Activated CD4-positive, alpha-beta T cell treated with anti-CD3 and anti-CD28 coated beads, Interleukin-2, amount 10 ng/mL, durations not matched to agents 7 days and 5 days (primary cell): ENCODE measurements at regions not wholly inside any gene's neighbourhood (a gene's known extent, or its start where the extent isn't known, plus 50 kb on each side); places are given as distances from the start of the nearest gene placed in this dataset.
"Not testable (repeated sequence)": the region's sequence is repeated elsewhere in the genome, so short reads cannot be mapped to it uniquely, and the experiment has no call there.

Experiments
- CTCF ChIA-PET: fragments of 350-600 bp; sonication (Branson Sonifier 250); formaldehyde crosslinking; loops from one replicate; lab custom pipeline; 2021; ENCODE audit warnings: antibody characterized with exemption; lab: Charles Lee
- POLR2A ChIA-PET: fragments of 350-600 bp; sonication (Branson Sonifier 250); formaldehyde crosslinking; loops from one replicate; lab custom pipeline; 2021; ENCODE audit warnings: antibody characterized with exemption; lab: Charles Lee
- DNase-seq: peaks from one replicate; pipeline ENCODE4 v3.0.0-alpha.2; 2020
- H3K27ac Mint-ChIP-seq: one replicate; pipeline ENCODE4 v1.8.0; 2021; ENCODE audit warnings: mild to moderate bottlenecking, moderate library complexity, mixed read lengths
- H3K27me3 Mint-ChIP-seq: one replicate; pipeline ENCODE4 v1.8.0; 2021; ENCODE audit warnings: mixed read lengths
- H3K36me3 Mint-ChIP-seq: one replicate; pipeline ENCODE4 v1.8.0; 2021; ENCODE audit warnings: low read depth, mixed read lengths
- H3K4me1 Mint-ChIP-seq: one replicate; pipeline ENCODE4 v1.8.0; 2021; ENCODE audit warnings: mixed read lengths
- H3K4me3 Mint-ChIP-seq: one replicate; pipeline ENCODE4 v1.8.0; 2021; ENCODE audit warnings: mild to moderate bottlenecking, moderate library complexity, mixed read lengths
- H3K9me3 Mint-ChIP-seq: one replicate; pipeline ENCODE4 v1.8.0; 2021; ENCODE audit warnings: mixed read lengths

GRCh38 chr20:7760247-7761031, 179.8 kb downstream of the HAO1 start:
- H3K9me3 Mint-ChIP-seq, result no peaks in the 10 kb centered on the region
- H3K4me3 Mint-ChIP-seq, result no peak overlapping the region
- H3K36me3 Mint-ChIP-seq, result no peaks in the 10 kb centered on the region
- DNase-seq, result no peak
- no peak overlapping the region for H3K27ac Mint-ChIP-seq
- H3K4me1 Mint-ChIP-seq, result peaks cover 4% of the 10 kb centered on the region
- H3K27me3 Mint-ChIP-seq, result no peaks in the 10 kb centered on the region
- CTCF ChIA-PET, result no interaction called here
- POLR2A ChIA-PET, result no interaction called here

DNA sequence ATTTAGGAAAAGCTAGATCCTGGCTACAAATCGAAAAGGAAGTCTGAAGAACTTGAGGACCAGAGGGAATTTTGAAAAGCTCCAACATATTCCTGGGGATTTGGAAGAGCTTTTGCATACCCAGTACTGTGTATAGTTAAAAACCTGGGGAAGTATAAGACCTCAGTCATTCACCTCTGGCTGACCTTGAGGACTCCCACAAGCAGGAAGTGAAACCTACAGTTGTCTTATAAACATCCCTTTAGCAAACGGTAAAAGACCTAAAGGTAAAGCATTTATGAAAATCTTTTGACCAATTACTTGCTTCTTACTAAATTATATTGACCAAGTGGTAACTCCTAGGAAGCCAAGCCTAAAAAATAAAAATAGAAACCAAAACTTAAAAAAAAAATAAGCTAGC, 175.0 kb downstream of the HAO1 start:
- CTCF ChIA-PET, result no interaction called here
- no peak for DNase-seq
- Mint-ChIP-seq H3K9me3 (peaks cover 4% of the 10 kb centered on the region), H3K27ac (no peak overlapping the region), H3K4me3 (no peak overlapping the region), H3K4me1 (peaks cover 4% of the 10 kb centered on the region), H3K36me3 (no peaks in the 10 kb centered on the region), H3K27me3 (peaks cover 3% of the 10 kb centered on the region)
- POLR2A ChIA-PET, result interaction anchor here (0.7 kb wide), 1 partner anchor 32 kb away, joined by 3 read pairs; no protein-coding TSS in a partner anchor

- ChIA-PET CTCF (no interaction called here), POLR2A (no interaction called here)
- Mint-ChIP-seq H3K4me1 (peaks cover 2% of the 10 kb centered on the region), H3K27me3 (peaks cover 3% of the 10 kb centered on the region), H3K27ac (no peak overlapping the region), H3K4me3 (no peak overlapping the region), H3K9me3 (peaks cover 7% of the 10 kb centered on the region), H3K36me3 (no peaks in the 10 kb centered on the region)
- DNase-seq, result no peak
Observed at GRCh38 chr20:7770046-7770445, 170.2 kb downstream of the HAO1 start.

DNA sequence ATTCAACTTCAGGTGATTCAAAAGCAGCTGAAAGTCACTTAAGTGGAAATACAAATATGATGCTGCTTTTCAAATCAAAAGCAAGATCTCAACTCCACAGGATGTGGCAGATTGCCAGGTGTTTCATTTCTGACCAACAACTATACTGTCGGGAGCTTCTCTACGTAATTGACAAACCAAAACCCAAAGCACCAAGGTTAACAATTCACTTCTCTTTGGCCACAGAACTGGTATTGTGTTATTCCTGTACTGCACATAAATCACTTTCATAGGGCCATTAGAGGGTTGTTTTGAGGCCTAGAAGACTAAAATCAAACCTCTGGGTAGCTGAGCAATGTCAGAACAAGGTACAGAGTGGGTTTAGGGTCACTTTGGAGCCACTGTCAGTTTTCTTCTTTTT, 169.7 kb downstream of the HAO1 start:
- DNase-seq, result peak; percentile 12
- no peak overlapping the region for H3K27ac Mint-ChIP-seq
- H3K36me3 Mint-ChIP-seq, result no peaks in the 10 kb centered on the region
- POLR2A ChIA-PET, result no interaction called here
- peaks cover 7% of the 10 kb centered on the region for H3K9me3 Mint-ChIP-seq
- peaks cover 3% of the 10 kb centered on the region for H3K27me3 Mint-ChIP-seq
- no peak overlapping the region for H3K4me3 Mint-ChIP-seq
- no peaks in the 10 kb centered on the region for H3K4me1 Mint-ChIP-seq
- CTCF ChIA-PET, result no interaction called here

- Mint-ChIP-seq H3K9me3 (peaks cover 9% of the 10 kb centered on the region), H3K36me3 (no peaks in the 10 kb centered on the region), H3K4me1 (no peaks in the 10 kb centered on the region), H3K27me3 (no peaks in the 10 kb centered on the region), H3K27ac (no peak overlapping the region), H3K4me3 (no peak overlapping the region)
- CTCF ChIA-PET, result no interaction called here
- POLR2A ChIA-PET, result no interaction called here
- no peak for DNase-seq
Observed at GRCh38 chr20:7772371-7772770, 167.9 kb downstream of the HAO1 start.

DNA sequence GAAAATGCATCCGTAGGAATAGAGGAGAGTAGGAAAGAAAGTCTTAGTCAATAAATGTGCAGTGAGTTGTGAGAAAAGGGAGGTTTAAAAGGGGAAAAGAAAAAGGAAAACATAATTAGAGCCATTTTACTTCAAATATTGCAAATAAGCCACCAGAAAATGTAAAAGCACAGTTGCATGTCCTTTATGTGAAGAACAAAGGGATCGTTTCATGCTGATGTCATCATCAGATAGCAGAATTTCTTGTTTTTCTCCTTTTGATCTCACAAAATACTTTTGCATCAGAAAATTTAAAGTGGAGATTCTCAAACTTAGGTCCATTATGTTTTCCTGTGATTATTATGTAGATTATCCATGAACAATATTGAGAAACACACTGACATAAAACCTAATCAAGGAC, 166.7 kb downstream of the HAO1 start:
- DNase-seq, result no peak
- Mint-ChIP-seq H3K36me3 (no peaks in the 10 kb centered on the region), H3K4me1 (no peaks in the 10 kb centered on the region), H3K9me3 (peaks cover 9% of the 10 kb centered on the region), H3K27ac (no peak overlapping the region), H3K4me3 (no peak overlapping the region), H3K27me3 (no peaks in the 10 kb centered on the region)
- POLR2A ChIA-PET, result no interaction called here
- CTCF ChIA-PET, result no interaction called here

GRCh38 chr20:7775072-7775471, 165.2 kb downstream of the HAO1 start:
- H3K4me1 Mint-ChIP-seq, result no peaks in the 10 kb centered on the region
- H3K9me3 Mint-ChIP-seq, result peaks cover 9% of the 10 kb centered on the region
- ChIA-PET POLR2A (no interaction called here), CTCF (no interaction called here)
- H3K36me3 Mint-ChIP-seq, result no peaks in the 10 kb centered on the region
- H3K4me3 Mint-ChIP-seq, result no peak overlapping the region
- no peak for DNase-seq
- H3K27me3 Mint-ChIP-seq, result no peaks in the 10 kb centered on the region
- no peak overlapping the region for H3K27ac Mint-ChIP-seq

DNA sequence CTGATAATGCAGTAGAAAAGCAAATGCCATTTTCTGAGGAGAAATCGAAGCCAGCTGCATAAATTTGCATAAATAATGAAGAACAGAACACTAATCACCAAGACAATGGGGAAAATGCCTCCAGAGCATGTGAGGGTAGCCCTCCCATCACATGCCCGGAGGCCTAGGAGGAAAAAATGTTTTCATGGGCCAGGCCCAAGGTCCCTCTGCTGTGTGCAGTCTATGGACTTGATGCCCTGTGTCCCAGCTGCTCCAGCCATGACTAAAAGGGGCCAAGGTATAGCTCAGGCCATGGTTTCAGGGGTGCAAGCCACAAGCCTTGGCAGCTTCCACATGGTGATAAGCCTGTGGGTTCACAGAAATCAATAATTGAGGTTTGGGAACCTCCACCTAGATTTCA, 164.1 kb downstream of the HAO1 start:
- ChIA-PET POLR2A (no interaction called here), CTCF (no interaction called here)
- no peak overlapping the region for H3K4me3 Mint-ChIP-seq

GRCh38 chr20:7790189-7790588, 150.1 kb downstream of the HAO1 start:
- Mint-ChIP-seq H3K4me1 (no peaks in the 10 kb centered on the region), H3K27me3 (no peaks in the 10 kb centered on the region), H3K9me3 (peaks cover 2% of the 10 kb centered on the region), H3K4me3 (no peak overlapping the region), H3K27ac (no peak overlapping the region), H3K36me3 (no peaks in the 10 kb centered on the region)
- POLR2A ChIA-PET, result no interaction called here
- CTCF ChIA-PET, result no interaction called here
- no peak for DNase-seq

More for the DNA sequence above, 164.1 kb downstream of the HAO1 start:
- Mint-ChIP-seq H3K27me3 (no peaks in the 10 kb centered on the region), H3K4me1 (no peaks in the 10 kb centered on the region), H3K27ac (no peak overlapping the region), H3K36me3 (no peaks in the 10 kb centered on the region), H3K9me3 (peaks cover 9% of the 10 kb centered on the region)
- DNase-seq, result no peak

DNA sequence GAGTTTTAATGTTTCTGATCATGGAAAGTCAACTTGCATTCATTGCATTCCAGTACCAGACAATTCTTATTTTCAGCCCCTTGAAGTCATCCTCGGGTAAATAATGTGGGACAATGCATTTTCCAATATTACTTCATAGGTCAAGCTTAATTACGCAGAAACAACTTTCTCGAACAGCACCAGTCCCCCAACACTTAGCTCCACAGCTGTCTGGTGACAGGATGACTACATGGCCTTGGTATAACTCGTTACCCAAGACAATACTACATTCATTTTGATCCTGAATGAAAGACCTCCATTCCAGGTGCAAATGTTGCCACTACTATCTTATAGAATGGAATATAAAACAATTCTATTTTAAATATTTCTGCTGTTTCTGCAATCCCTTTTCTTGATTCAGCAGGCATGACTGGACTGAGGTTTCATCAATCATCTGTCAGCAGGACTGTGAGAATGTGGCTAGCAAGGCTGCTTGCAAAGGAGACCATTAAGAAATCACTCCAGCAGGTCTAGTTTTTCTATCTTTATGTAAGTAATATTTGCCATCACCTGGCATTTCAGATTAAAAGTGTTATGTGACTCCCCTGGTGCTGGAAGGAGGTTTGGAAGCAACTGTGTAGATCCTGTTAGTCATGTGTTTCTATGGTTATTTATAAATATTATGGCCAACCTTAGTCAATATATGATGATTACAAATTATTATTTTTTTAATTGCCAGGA, 147.9 kb downstream of the HAO1 start:
- H3K4me1 Mint-ChIP-seq, result no peaks in the 10 kb centered on the region
- POLR2A ChIA-PET, result no interaction called here
- H3K27ac Mint-ChIP-seq, result no peak overlapping the region
- H3K36me3 Mint-ChIP-seq, result no peaks in the 10 kb centered on the region
- no peak for DNase-seq
- H3K9me3 Mint-ChIP-seq, result peaks cover 2% of the 10 kb centered on the region
- no peak overlapping the region for H3K4me3 Mint-ChIP-seq
- H3K27me3 Mint-ChIP-seq, result no peaks in the 10 kb centered on the region
- CTCF ChIA-PET, result no interaction called here

DNA sequence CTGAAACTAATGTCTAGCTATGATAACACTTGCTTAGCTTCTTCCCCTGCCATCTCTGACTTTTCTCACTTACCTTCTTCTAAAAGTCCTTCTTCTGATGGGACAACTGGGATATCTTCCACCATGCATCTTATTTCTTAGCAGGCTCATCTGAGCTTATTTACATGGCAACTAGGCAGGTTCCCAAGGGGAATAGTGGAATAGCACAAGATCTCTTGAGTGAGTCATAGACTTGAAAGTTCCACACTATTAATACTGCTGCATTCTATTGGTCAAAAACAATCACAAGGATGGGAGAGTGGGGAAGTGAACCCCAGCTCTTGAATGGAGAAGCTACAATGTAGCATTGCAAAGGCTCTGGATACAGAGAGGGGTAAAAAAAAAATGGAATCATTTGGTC, 142.1 kb downstream of the HAO1 start:
- Mint-ChIP-seq H3K4me1 (no peaks in the 10 kb centered on the region), H3K27ac (no peak overlapping the region), H3K4me3 (no peak overlapping the region), H3K36me3 (no peaks in the 10 kb centered on the region), H3K9me3 (no peaks in the 10 kb centered on the region), H3K27me3 (no peaks in the 10 kb centered on the region)
- POLR2A ChIA-PET, result no interaction called here
- no peak for DNase-seq
- CTCF ChIA-PET, result no interaction called here

- Mint-ChIP-seq H3K27ac (no peak overlapping the region), H3K4me1 (no peaks in the 10 kb centered on the region), H3K4me3 (no peak overlapping the region), H3K36me3 (no peaks in the 10 kb centered on the region), H3K27me3 (peaks cover 3% of the 10 kb centered on the region), H3K9me3 (no peaks in the 10 kb centered on the region)
- POLR2A ChIA-PET, result no interaction called here
- CTCF ChIA-PET, result no interaction called here
- DNase-seq, result no peak
Observed at GRCh38 chr20:7799862-7800261, 140.4 kb downstream of the HAO1 start.

DNA sequence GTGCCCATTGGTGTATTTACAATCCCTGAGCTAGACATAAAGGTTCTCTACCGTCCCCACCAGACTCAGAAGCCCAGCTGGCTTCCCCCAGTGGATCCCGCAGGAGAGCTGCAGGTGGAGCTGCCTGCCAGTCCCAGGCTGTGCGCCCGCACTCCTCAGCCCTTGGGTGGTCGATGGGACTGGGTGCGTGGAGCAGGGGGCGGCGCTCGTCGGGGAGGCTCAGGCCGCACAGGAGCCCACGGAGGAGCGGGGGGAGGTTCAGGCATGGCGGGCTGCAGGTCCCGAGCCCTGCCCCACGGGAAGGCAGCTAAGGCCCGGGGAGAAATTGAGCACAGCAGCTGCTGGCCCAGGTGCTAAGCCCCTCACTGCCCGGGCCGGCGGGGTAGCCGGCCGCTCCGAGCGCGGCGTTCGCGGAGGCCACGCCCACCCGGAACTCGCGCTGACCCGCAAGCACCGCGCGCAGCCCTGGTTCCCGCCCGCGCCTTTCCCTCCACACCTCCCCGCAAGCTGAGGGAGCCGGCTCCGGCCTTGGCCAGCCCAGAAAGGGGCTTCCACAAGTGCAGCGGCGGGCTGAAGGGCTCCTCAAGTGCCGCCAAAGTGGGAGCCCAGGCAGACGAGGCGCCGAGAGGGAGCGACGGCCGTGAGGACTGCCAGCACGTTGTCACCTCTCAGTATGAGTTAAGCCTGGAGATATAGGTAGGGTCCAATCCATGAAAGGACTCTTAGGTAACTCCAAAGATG, 136.7 kb downstream of the HAO1 start:
- H3K9me3 Mint-ChIP-seq, H3K27me3 Mint-ChIP-seq, H3K4me3 Mint-ChIP-seq, H3K27ac Mint-ChIP-seq, CTCF ChIA-PET, POLR2A ChIA-PET, H3K4me1 Mint-ChIP-seq, DNase-seq, H3K36me3 Mint-ChIP-seq: not testable (repeated sequence)
